GM23338 (cell line): ENCODE measurements at regions not wholly inside any gene's neighbourhood (a gene's known extent, or its start where the extent isn't known, plus 50 kb on each side); places are given as distances from the start of the nearest gene placed in this dataset.

Source experiments
- ATAC-seq: fragments of 200-7000 bp; cut with Tn5 transposase; 3 replicates; pipeline ENCODE4 v1.9.1; 2020
- DNase-seq: peaks from one replicate; pipeline ENCODE4 v3.0.0-alpha.2; 2015; ENCODE audit warnings: low spot score
- H2AFZ ChIP-seq: fragments of 200-600 bp; sonication (generic); 2 replicates; pipeline ENCODE4 v1.8.0; 2016; ENCODE audit warnings: antibody characterized with exemption, mild to moderate bottlenecking, moderate library complexity
- H3F3A ChIP-seq: fragments of 200-600 bp; sonication (generic); replicated peaks from 2 replicates; pipeline ENCODE4 v1.8.0; 2017; ENCODE audit warnings: antibody characterized with exemption, mixed run types, low read depth
- H3K27ac ChIP-seq: fragments of 200-600 bp; sonication (generic); 2 replicates; pipeline ENCODE4 v1.6.1; 2016; ENCODE audit warnings: low read depth
- H3K27me3 ChIP-seq: fragments of 200-600 bp; sonication (generic); 2 replicates; pipeline ENCODE4 v1.8.0; 2016; ENCODE audit warnings: mild to moderate bottlenecking, mixed run types, moderate library complexity; ENCODE audit not compliant: insufficient read depth
- H3K36me3 ChIP-seq: fragments of 200-600 bp; sonication (generic); 2 replicates; pipeline ENCODE4 v1.8.0; 2016; ENCODE audit warnings: mild to moderate bottlenecking; ENCODE audit not compliant: insufficient read depth
- H3K4me1 ChIP-seq: fragments of 200-600 bp; sonication (generic); 2 replicates; pipeline ENCODE4 v1.8.0; 2016; ENCODE audit warnings: mild to moderate bottlenecking, moderate library complexity; ENCODE audit not compliant: insufficient read depth
- H3K4me2 ChIP-seq: fragments of 200-600 bp; sonication (generic); 2 replicates; pipeline ENCODE4 v1.7.1; 2017; ENCODE audit warnings: mixed run types
- H3K4me3 ChIP-seq: fragments of 200-600 bp; sonication (generic); 2 replicates; pipeline ENCODE4 v1.6.1; 2016; ENCODE audit warnings: mixed run types
- H3K79me2 ChIP-seq: fragments of 200-600 bp; sonication (generic); replicated peaks from 2 replicates; pipeline ENCODE4 v1.8.0; 2017; ENCODE audit warnings: mild to moderate bottlenecking; ENCODE audit not compliant: insufficient read depth
- H3K9me2 ChIP-seq: fragments of 200-600 bp; sonication (generic); 2 replicates; pipeline ENCODE4 v1.8.0; 2017; ENCODE audit not compliant: insufficient read depth
- H4K20me1 ChIP-seq: fragments of 200-600 bp; sonication (generic); replicated peaks from 2 replicates; pipeline ENCODE4 v1.8.0; 2017; ENCODE audit warnings: mild to moderate bottlenecking; ENCODE audit not compliant: insufficient read depth
- H3K27ac Mint-ChIP-seq: 2 replicates; pipeline ENCODE4 v1.8.0; 2020; ENCODE audit warnings: inconsistent platforms, mild to moderate bottlenecking, moderate library complexity, mixed read lengths
- H3K27me3 Mint-ChIP-seq: 3 replicates; pipeline ENCODE4 v1.8.0; 2022; ENCODE audit warnings: low read depth, mild to moderate bottlenecking, moderate library complexity, mixed read lengths, inconsistent platforms; ENCODE audit not compliant: insufficient read depth, poor library complexity
- H3K36me3 Mint-ChIP-seq: 3 replicates; pipeline ENCODE4 v1.8.0; 2021; ENCODE audit warnings: low read depth, mild to moderate bottlenecking, inconsistent platforms, moderate library complexity, mixed read lengths
- H3K4me1 Mint-ChIP-seq: 3 replicates; pipeline ENCODE4 v1.8.0; 2020; ENCODE audit warnings: mild to moderate bottlenecking, inconsistent platforms, mixed read lengths
- H3K4me3 Mint-ChIP-seq: 3 replicates; pipeline ENCODE4 v1.8.0; 2021; ENCODE audit warnings: moderate library complexity, mild to moderate bottlenecking, inconsistent platforms, mixed read lengths
- H3K9me3 Mint-ChIP-seq: 3 replicates; pipeline ENCODE4 v1.8.0; 2020; ENCODE audit warnings: moderate library complexity, mild to moderate bottlenecking, inconsistent platforms, mixed read lengths
- CTCF ChIP-seq, 2 experiments: fragments of 200-600 bp in 1 of 2; sonication (generic) in 1 of 2; conservative IDR thresholded peaks; 2 replicates each; pipeline versions ENCODE4 v1.5.1 to v1.6.1; 2016 to 2017; ENCODE audit warnings: antibody characterized with exemption in 2 of 2, low read depth in 2 of 2, mild to moderate bottlenecking in 2 of 2, moderate library complexity in 1 of 2
- EZH2 ChIP-seq: fragments of 200-600 bp; sonication (generic); IDR thresholded peaks from one replicate; pipeline ENCODE4 v1.8.0; 2017; ENCODE audit warnings: antibody characterized with exemption, mild to moderate bottlenecking, low read depth; ENCODE audit not compliant: unreplicated experiment
- EZH2phosphoT487 ChIP-seq: fragments of 200-600 bp; sonication (generic); IDR thresholded peaks from one replicate; pipeline ENCODE4 v1.8.1; 2018; ENCODE audit warnings: antibody characterized with exemption; ENCODE audit not compliant: unreplicated experiment
- JUNB ChIP-seq: IDR thresholded peaks from one replicate; pipeline ENCODE4 v1.6.1; 2016; ENCODE audit warnings: antibody characterized with exemption; ENCODE audit not compliant: unreplicated experiment
- NANOG ChIP-seq: IDR thresholded peaks from 2 replicates; pipeline ENCODE4 v1.6.1; 2016; ENCODE audit warnings: antibody characterized with exemption, borderline replicate concordance
- REST ChIP-seq: IDR thresholded peaks from one replicate; pipeline ENCODE4 v1.6.1; 2018; ENCODE audit warnings: antibody characterized with exemption; ENCODE audit not compliant: unreplicated experiment
- ZNF114 ChIP-seq: fragments of 250-450 bp; sonication (Bioruptor Pico); IDR thresholded peaks from 2 replicates; pipeline ENCODE4 v1.5.0; 2020; ENCODE audit warnings: mild to moderate bottlenecking, moderate library complexity
- ZNF462 ChIP-seq: fragments of 250-450 bp; sonication (Bioruptor Pico); IDR thresholded peaks from 2 replicates; pipeline ENCODE4 v1.5.0; 2020; ENCODE audit warnings: mild to moderate bottlenecking, moderate library complexity

GRCh38 chr5:36450229-36451014 is 148.7 kb upstream of the RANBP3L start:
- Histone ChIP-seq H3K4me1 (0 out of 2 replicates have a peak, but pooled peaks cover 11% of the 10 kb centered on the region), H3K36me3 (no peaks in the 10 kb centered on the region), H3K27me3 (no peaks in the 10 kb centered on the region), H4K20me1 (no peaks in the 10 kb centered on the region), H3F3A (0 out of 2 replicates have a peak, but pooled peaks cover 3% of the 10 kb centered on the region), H3K4me3 (no peak overlapping the region), H2AFZ (no peak overlapping the region), H3K9me2 (no peaks in the 10 kb centered on the region), H3K4me2 (no peak overlapping the region), H3K79me2 (no peaks in the 10 kb centered on the region), H3K27ac (no peak overlapping the region)
- ATAC-seq (no peak), DNase-seq (no peak)
- Mint-ChIP-seq H3K9me3 (no peaks in the 10 kb centered on the region), H3K27me3 (no peaks in the 10 kb centered on the region), H3K36me3 (no peaks in the 10 kb centered on the region), H3K4me1 (peaks cover 7% of the 10 kb centered on the region), H3K4me3 (no peak overlapping the region), H3K27ac (no peak overlapping the region)
- no peak for TF ChIP-seq NANOG
- no peak for TF ChIP-seq REST
- no peak for TF ChIP-seq CTCF (conservative IDR thresholded peaks at IDR 0.05; ENCODE audit: low read depth in 2 of 2)
- no peak for TF ChIP-seq EZH2

- Histone ChIP-seq H3K27ac (no peak overlapping the region), H3F3A (no peaks in the 10 kb centered on the region), H2AFZ (no peak overlapping the region), H4K20me1 (no peaks in the 10 kb centered on the region), H3K79me2 (no peaks in the 10 kb centered on the region), H3K4me2 (0 out of 2 replicates have a peak overlapping the region, but pooled peaks have one; percentile 8), H3K36me3 (no peaks in the 10 kb centered on the region), H3K4me1 (0 out of 2 replicates have a peak, but pooled peaks cover 11% of the 10 kb centered on the region), H3K4me3 (no peak overlapping the region), H3K9me2 (no peaks in the 10 kb centered on the region), H3K27me3 (no peaks in the 10 kb centered on the region)
- DNase-seq: no peak
- H3K36me3 Mint-ChIP-seq: no peaks in the 10 kb centered on the region
- H3K9me3 Mint-ChIP-seq: no peaks in the 10 kb centered on the region
- H3K27me3 Mint-ChIP-seq: peaks cover 3% of the 10 kb centered on the region
- H3K4me3 Mint-ChIP-seq: no peak overlapping the region
- no peak overlapping the region for H3K27ac Mint-ChIP-seq
- ATAC-seq: no peak
- peaks cover 10% of the 10 kb centered on the region for H3K4me1 Mint-ChIP-seq
- TF ChIP-seq NANOG: no peak
- TF ChIP-seq JUNB: no peak
- TF ChIP-seq ZNF462 (CRISPR knock-in tag): no peak
- TF ChIP-seq ZNF114 (CRISPR knock-in tag): no peak
- TF ChIP-seq EZH2phosphoT487: no peak
Observed at GRCh38 chr5:36452424-36453006, 150.8 kb upstream of the RANBP3L start.
